ENCODE measurements at regions not wholly inside any gene's neighbourhood (a gene's known extent, or its start where the extent isn't known, plus 50 kb on each side); places are given as distances from the start of the nearest gene placed in this dataset.

DNA sequence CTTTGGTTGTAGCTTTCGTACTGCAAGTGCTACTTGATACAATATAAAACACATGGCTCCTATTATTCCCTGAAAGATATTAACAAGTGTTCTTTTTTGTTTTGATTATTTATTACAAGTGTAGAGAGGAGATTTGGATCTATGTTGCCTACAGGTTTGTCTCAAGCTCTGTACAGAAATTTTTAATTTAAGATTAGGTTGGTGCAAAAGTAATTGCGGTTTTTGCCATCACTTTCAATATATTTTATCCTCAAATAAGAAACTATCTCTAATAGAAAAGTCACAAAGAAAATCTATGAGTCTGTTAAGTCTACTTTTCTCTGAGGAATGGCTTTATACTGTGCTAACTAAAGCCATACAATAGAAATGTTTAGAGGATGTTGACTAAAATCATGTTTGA lies 1086.1 kb downstream of the GRM8 start:
- Histone ChIP-seq H3K36me3 (no peaks in the 10 kb centered on the region), H3K4me1 (no peaks in the 10 kb centered on the region), H3K27me3 (no peaks in the 10 kb centered on the region), H3K27ac (no peak overlapping the region), H3K9me3 (peaks cover 0 to 9% of the 10 kb centered on the region in 2 donors), H3K4me3 (no peak overlapping the region)
- no peak for TF ChIP-seq CTCF (IDR thresholded peaks at IDR 0.05)
- DNase-seq (no peak), ATAC-seq (no peak)
- intact Hi-C loops (cut with DNase I) = no loop called here

DNA sequence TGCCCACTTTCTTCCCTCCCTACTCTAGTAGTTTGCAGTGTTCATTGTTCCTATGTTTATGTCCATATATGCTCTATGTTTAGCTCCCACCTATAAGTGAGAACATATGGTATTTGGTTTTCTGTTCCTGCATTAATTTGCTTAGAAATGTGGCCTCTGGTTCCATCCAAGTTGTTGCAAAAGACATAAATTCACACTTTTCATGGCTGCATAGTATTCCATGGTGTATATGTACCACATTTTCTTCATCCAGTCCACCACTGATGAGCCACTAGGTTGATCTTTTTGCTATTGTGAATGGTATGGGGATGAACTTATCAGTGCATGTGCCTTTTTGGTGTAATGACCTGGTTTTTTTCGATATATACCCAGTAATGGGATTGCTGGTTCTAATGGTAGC lies 1089.1 kb downstream of the GRM8 start:
- no peak for ATAC-seq
- Histone ChIP-seq H3K9me3 (peaks cover 0 to 9% of the 10 kb centered on the region in 2 donors), H3K4me3 (no peak overlapping the region), H3K27me3 (no peaks in the 10 kb centered on the region), H3K4me1 (no peaks in the 10 kb centered on the region), H3K36me3 (no peaks in the 10 kb centered on the region), H3K27ac (no peak overlapping the region)
- TF ChIP-seq CTCF (IDR thresholded peaks at IDR 0.05) = no peak
- no peak for DNase-seq
- intact Hi-C loops (cut with DNase I) = no loop called here

DNA sequence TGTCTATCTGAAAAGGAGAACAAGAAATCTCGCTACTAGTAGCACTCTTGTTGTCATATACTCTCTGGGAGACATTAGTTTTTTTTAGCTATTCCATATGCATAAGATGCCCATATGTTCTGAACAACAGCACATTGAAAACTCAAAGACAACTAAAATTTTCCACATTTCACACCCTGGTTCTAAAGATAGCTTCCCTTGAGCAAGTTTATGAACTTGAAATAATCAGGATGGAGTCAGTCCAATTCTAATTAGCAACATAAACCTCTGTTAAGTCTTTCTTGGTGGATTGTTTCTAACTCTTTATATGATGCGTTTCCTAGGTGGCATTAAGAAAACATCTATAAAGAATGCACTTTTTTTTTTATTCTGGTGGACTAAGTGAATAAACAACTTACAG lies 1095.3 kb downstream of the GRM8 start:
- intact Hi-C loops (cut with DNase I) = no loop called here
- Histone ChIP-seq H3K36me3 (no peaks in the 10 kb centered on the region), H3K27ac (no peak overlapping the region), H3K9me3 (no peaks in the 10 kb centered on the region), H3K4me3 (no peak overlapping the region), H3K4me1 (no peaks in the 10 kb centered on the region), H3K27me3 (no peaks in the 10 kb centered on the region)
- TF ChIP-seq CTCF (IDR thresholded peaks at IDR 0.05) = no peak
- ATAC-seq (no peak), DNase-seq (no peak)

DNA sequence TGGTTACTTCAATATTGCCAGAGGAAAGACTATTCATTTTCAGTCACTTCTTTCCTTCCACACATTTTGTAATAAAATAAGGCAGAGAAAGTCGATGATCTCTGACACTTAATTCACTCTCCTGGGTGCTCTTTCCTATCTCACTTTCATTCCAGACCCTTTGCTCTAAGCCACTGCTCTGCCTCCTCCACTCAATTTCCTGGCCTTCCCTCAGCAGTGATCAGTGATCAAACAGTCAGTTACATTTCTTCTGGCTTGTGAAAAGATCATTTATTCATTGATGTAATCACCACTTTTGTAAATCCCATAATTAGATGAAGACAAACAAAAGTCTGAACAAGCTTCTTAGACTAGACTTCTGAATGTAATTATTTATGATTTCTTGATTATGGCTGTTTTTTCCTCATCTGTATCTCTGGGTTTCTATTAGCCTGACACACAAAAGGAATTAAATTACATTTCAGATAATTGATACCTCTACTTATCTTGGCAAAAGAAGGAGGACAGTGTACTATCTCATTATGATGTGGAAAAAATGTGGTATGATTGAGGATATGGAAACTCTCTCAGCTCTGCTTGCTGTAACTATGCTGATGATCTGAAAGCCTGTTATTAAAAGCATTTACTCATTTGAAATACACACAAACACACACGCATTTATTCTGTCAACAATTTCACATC lies 1102.3 kb downstream of the GRM8 start:
- Histone ChIP-seq H3K9me3 (no peaks in the 10 kb centered on the region), H3K4me1 (no peaks in the 10 kb centered on the region), H3K27ac (no peak overlapping the region), H3K36me3 (no peaks in the 10 kb centered on the region), H3K27me3 (no peaks in the 10 kb centered on the region), H3K4me3 (no peak overlapping the region)
- DNase-seq (no peak), ATAC-seq (no peak)
- intact Hi-C loops (cut with DNase I) = no loop called here
- TF ChIP-seq CTCF (IDR thresholded peaks at IDR 0.05) = no peak

DNA sequence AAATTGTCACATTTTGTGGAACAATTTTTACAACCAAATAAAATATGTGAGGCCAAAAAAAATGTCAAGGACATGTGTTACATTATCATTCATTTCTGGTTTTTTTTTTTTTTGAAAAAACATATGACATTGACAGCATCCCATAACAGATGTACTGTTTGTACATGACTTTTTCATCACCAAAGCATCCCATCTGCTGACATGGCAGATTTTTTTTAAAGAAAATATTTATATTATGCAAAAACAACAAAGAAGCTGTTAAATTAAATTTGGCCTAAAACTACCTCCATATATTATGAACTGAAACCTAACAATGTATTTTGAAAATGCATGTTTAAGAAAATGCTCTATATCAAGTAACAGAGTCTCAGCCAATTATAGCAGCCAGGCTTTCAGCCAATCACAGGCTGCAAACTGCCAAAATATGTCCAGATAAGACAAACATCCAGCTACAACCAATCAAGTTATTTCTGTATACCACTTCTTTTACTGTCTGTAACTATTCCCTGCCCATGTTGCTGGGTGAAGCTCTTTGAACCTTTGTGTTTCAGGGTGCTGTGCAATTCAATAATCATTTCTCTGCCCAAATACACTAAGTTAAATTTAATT lies 1111.8 kb downstream of the GRM8 start:
- Histone ChIP-seq H3K4me3 (no peak overlapping the region), H3K4me1 (no peaks in the 10 kb centered on the region), H3K36me3 (no peaks in the 10 kb centered on the region), H3K9me3 (no peaks in the 10 kb centered on the region), H3K27ac (no peak overlapping the region), H3K27me3 (no peaks in the 10 kb centered on the region)
- ATAC-seq = no peak
- no peak for TF ChIP-seq CTCF (IDR thresholded peaks at IDR 0.05)
- no peak for DNase-seq
- intact Hi-C loops (cut with DNase I) = no loop called here
